HEK293 (cell line): ENCODE measurements at regions not wholly inside any gene's neighbourhood (a gene's known extent, or its start where the extent isn't known, plus 50 kb on each side); places are given as distances from the start of the nearest gene placed in this dataset.

Source experiments
- CTCF ChIA-PET: fragments of 350-600 bp; formaldehyde crosslinking; extraction: SDS; loops from one replicate; lab custom pipeline; 2021; ENCODE audit warnings: antibody characterized with exemption; lab: Yijun Ruan, JAX
- POLR2A ChIA-PET: fragments of 300-600 bp; formaldehyde crosslinking; extraction: SDS; loops from one replicate; lab custom pipeline; 2020; ENCODE audit warnings: antibody characterized with exemption, inconsistent platforms; lab: Yijun Ruan, JAX
- H3K27ac ChIP-seq: fragments of 200-500 bp; sonication (Bioruptor generic); 2 replicates; pipeline ENCODE4 v1.5.1; 2014; ENCODE audit warnings: low read depth, low read length, control low read depth, inconsistent platforms; ENCODE audit errors: extremely low read depth
- H3K36me3 ChIP-seq, 2 experiments: fragments of 200-500 bp in 1 of 2; sonication (Bioruptor generic) in 1 of 2; 1 replicate in 1 of 2; 2 replicates in 1 of 2; pipeline ENCODE4 v1.5.1; 2014 to 2017; ENCODE audit warnings: inconsistent platforms in 2 of 2, low read length in 2 of 2; ENCODE audit not compliant: control insufficient read depth in 2 of 2, insufficient read depth in 1 of 2
- H3K4me1 ChIP-seq: fragments of 200-500 bp; sonication (Bioruptor generic); 2 replicates; pipeline ENCODE4 v1.5.1; 2014; ENCODE audit warnings: mild to moderate bottlenecking, low read length, inconsistent platforms; ENCODE audit not compliant: control insufficient read depth, insufficient read depth
- H3K4me3 ChIP-seq: 2 replicates; pipeline ENCODE4 v1.5.1; 2011; ENCODE audit warnings: low read depth, mild to moderate bottlenecking, control low read depth, low read length, moderate library complexity
- H3K9me3 ChIP-seq: fragments of 200-500 bp; sonication (Bioruptor generic); 2 replicates; pipeline ENCODE4 v1.5.1; 2014; ENCODE audit warnings: low read depth, low read length, inconsistent platforms; ENCODE audit not compliant: control insufficient read depth, insufficient read depth
- ELK4 ChIP-seq: IDR thresholded peaks from 2 replicates; pipeline ENCODE4 v1.6.1; 2011; ENCODE audit warnings: mild to moderate bottlenecking, low read depth, low read length, borderline replicate concordance
- PATZ1 ChIP-seq: fragments of 450-650 bp; formaldehyde crosslinking; IDR thresholded peaks from 2 replicates; pipeline ENCODE4 v1.5.1; 2016; ENCODE audit warnings: missing biosample characterization, missing genetic modification characterization
- TSHZ1 ChIP-seq: fragments of 450-650 bp; formaldehyde crosslinking; IDR thresholded peaks from 2 replicates; pipeline ENCODE4 v1.5.1; 2016; ENCODE audit warnings: missing biosample characterization, missing genetic modification characterization, borderline replicate concordance
- YY1 ChIP-seq: fragments of 450-650 bp; formaldehyde crosslinking; IDR thresholded peaks from 2 replicates; pipeline ENCODE4 v1.5.1; 2018; ENCODE audit warnings: missing biosample characterization, missing genetic modification characterization
- ZBTB17 ChIP-seq: fragments of 450-650 bp; formaldehyde crosslinking; IDR thresholded peaks from 2 replicates; pipeline ENCODE4 v1.5.1; 2016; ENCODE audit warnings: missing biosample characterization, missing genetic modification characterization
- ZEB2 ChIP-seq: fragments of 450-650 bp; formaldehyde crosslinking; IDR thresholded peaks from 2 replicates; pipeline ENCODE4 v1.5.1; 2016; ENCODE audit warnings: missing biosample characterization, missing genetic modification characterization
- ZNF114 ChIP-seq: fragments of 450-650 bp; formaldehyde crosslinking; IDR thresholded peaks from 2 replicates; pipeline ENCODE4 v1.5.0; 2017; ENCODE audit warnings: missing biosample characterization, missing genetic modification characterization
- ZNF146 ChIP-seq: fragments of 450-650 bp; formaldehyde crosslinking; IDR thresholded peaks from 2 replicates; pipeline ENCODE4 v1.5.1; 2016; ENCODE audit warnings: missing biosample characterization, missing genetic modification characterization
- ZNF311 ChIP-seq: fragments of 450-650 bp; formaldehyde crosslinking; IDR thresholded peaks from 2 replicates; pipeline ENCODE4 v1.5.1; 2017; ENCODE audit warnings: missing biosample characterization, missing genetic modification characterization, borderline replicate concordance
- ZNF362 ChIP-seq: fragments of 450-650 bp; formaldehyde crosslinking; IDR thresholded peaks from 2 replicates; pipeline ENCODE4 v1.5.1; 2016; ENCODE audit warnings: missing biosample characterization, missing genetic modification characterization
- ZNF426 ChIP-seq: fragments of 450-650 bp; formaldehyde crosslinking; IDR thresholded peaks from 2 replicates; pipeline ENCODE4 v1.5.1; 2017; ENCODE audit warnings: missing biosample characterization, missing genetic modification characterization, mild to moderate bottlenecking, inconsistent platforms, moderate library complexity
- ZNF449 ChIP-seq: fragments of 450-650 bp; formaldehyde crosslinking; IDR thresholded peaks from 2 replicates; pipeline ENCODE4 v1.5.1; 2017; ENCODE audit warnings: missing biosample characterization, mild to moderate bottlenecking, missing genetic modification characterization, moderate library complexity
- ZNF521 ChIP-seq: fragments of 450-650 bp; formaldehyde crosslinking; IDR thresholded peaks from 2 replicates; pipeline ENCODE4 v1.5.1; 2017; ENCODE audit warnings: missing biosample characterization, mild to moderate bottlenecking, missing genetic modification characterization
- ZNF530 ChIP-seq: fragments of 450-650 bp; formaldehyde crosslinking; IDR thresholded peaks from 2 replicates; pipeline ENCODE4 v1.5.1; 2016; ENCODE audit warnings: low read depth, missing biosample characterization, missing genetic modification characterization
- ZNF558 ChIP-seq: fragments of 450-650 bp; formaldehyde crosslinking; IDR thresholded peaks from 2 replicates; pipeline ENCODE4 v1.5.1; 2016; ENCODE audit warnings: missing biosample characterization, missing genetic modification characterization
- ZNF791 ChIP-seq: fragments of 450-650 bp; formaldehyde crosslinking; IDR thresholded peaks from 2 replicates; pipeline ENCODE4 v1.5.1; 2016; ENCODE audit warnings: missing biosample characterization, missing genetic modification characterization
- ZSCAN16 ChIP-seq: fragments of 450-650 bp; formaldehyde crosslinking; IDR thresholded peaks from 2 replicates; pipeline ENCODE4 v1.5.1; 2016; ENCODE audit warnings: missing biosample characterization, missing genetic modification characterization

- TF ChIP-seq TSHZ1 (tag by site-specific recombination) (no peak), ZNF362 (tag by site-specific recombination) (no peak), ZSCAN16 (tag by site-specific recombination) (no peak), ZEB2 (tag by site-specific recombination) (no peak), ZNF146 (no peak), ZNF558 (no peak), ZNF311 (no peak), ZNF114 (tag by site-specific recombination) (no peak), ZNF530 (tag by site-specific recombination) (no peak)
Measured at GRCh38 chr1:4268262-4268888, 368.3 kb upstream of the C1orf174 start (continued).

- Histone ChIP-seq H3K9me3 (no peaks in the 10 kb centered on the region), H3K36me3 (no peaks in the 10 kb centered on the region), H3K4me3 (no peak overlapping the region), H3K4me1 (no peaks in the 10 kb centered on the region), H3K27ac (no peak overlapping the region)
- POLR2A ChIA-PET, result no interaction called here
- CTCF ChIA-PET, result no interaction called here
- TF ChIP-seq YY1 (tag by site-specific recombination), result no peak
- no peak for TF ChIP-seq ZBTB17 (tag by site-specific recombination)
- TF ChIP-seq ZNF521, result no peak
- no peak for TF ChIP-seq ELK4
- TF ChIP-seq ZNF426 (tag by site-specific recombination), result no peak
- TF ChIP-seq PATZ1 (tag by site-specific recombination), result no peak
- TF ChIP-seq ZNF449 (tag by site-specific recombination), result no peak
- TF ChIP-seq ZNF791 (tag by site-specific recombination), result no peak
Measured at GRCh38 chr1:4268889-4269284, 368.8 kb upstream of the C1orf174 start.
